AG04450 (cell line): ENCODE measurements at regions not wholly inside any gene's neighbourhood (a gene's known extent, or its start where the extent isn't known, plus 50 kb on each side); places are given as distances from the start of the nearest gene placed in this dataset.

Experiments
- CTCF ChIA-PET: fragments of 300-600, 350-600 bp; formaldehyde crosslinking; extraction: SDS; loops from one replicate; lab custom pipeline; 2022; ENCODE audit warnings: antibody characterized with exemption, inconsistent platforms; lab: Charles Lee
- POLR2A ChIA-PET: fragments of 350-600 bp; formaldehyde crosslinking; extraction: SDS; loops from one replicate; lab custom pipeline; 2021; ENCODE audit warnings: antibody characterized with exemption, inconsistent platforms; lab: Yijun Ruan, JAX
- DNase-seq: peaks from one replicate; pipeline ENCODE4 v3.0.0-alpha.2; 2011; ENCODE audit warnings: low read depth, low spot score
- H3K27ac ChIP-seq: one replicate; pipeline ENCODE4 v1.5.1; 2012; ENCODE audit warnings: low read depth, low read length, control low read depth
- H3K27me3 ChIP-seq: one replicate; pipeline ENCODE4 v1.6.0; 2012; ENCODE audit warnings: low read length; ENCODE audit not compliant: control insufficient read depth, insufficient read depth
- H3K4me3 ChIP-seq: 2 replicates; pipeline ENCODE4 v1.5.1; 2011; ENCODE audit warnings: mild to moderate bottlenecking, low read depth, low read length, control low read depth
- H3K9me3 ChIP-seq: 2 replicates; pipeline ENCODE4 v1.5.1; 2012; ENCODE audit warnings: low read length; ENCODE audit not compliant: control insufficient read depth, insufficient read depth
- CTCF ChIP-seq: IDR thresholded peaks from 2 replicates; pipeline ENCODE4 v1.5.1; 2011; ENCODE audit warnings: low read depth, low read length, control low read depth, inconsistent platforms

GRCh38 chr9:117491491-117491890 is 76.6 kb upstream of the ASTN2 start:
- ChIA-PET POLR2A (no interaction called here), CTCF (no interaction called here)
- TF ChIP-seq CTCF = no peak
- H3K27me3 ChIP-seq = no peaks in the 10 kb centered on the region
- no peak for DNase-seq
- H3K4me3 ChIP-seq = no peak overlapping the region
- no peak overlapping the region for H3K27ac ChIP-seq
- H3K9me3 ChIP-seq = peaks cover 3% of the 10 kb centered on the region; the same call in 1 of the 2 replicates

- no peak overlapping the region for H3K4me3 ChIP-seq
- no peak for TF ChIP-seq CTCF
- CTCF ChIA-PET = no interaction called here
- DNase-seq = no peak
- POLR2A ChIA-PET = no interaction called here
- no peaks in the 10 kb centered on the region for H3K27me3 ChIP-seq
- peaks cover 3% of the 10 kb centered on the region; the same call in 1 of the 2 replicates for H3K9me3 ChIP-seq
- H3K27ac ChIP-seq = no peak overlapping the region
These were observed 75.3 kb upstream of the ASTN2 start for GRCh38 chr9:117490199-117490598.

DNA sequence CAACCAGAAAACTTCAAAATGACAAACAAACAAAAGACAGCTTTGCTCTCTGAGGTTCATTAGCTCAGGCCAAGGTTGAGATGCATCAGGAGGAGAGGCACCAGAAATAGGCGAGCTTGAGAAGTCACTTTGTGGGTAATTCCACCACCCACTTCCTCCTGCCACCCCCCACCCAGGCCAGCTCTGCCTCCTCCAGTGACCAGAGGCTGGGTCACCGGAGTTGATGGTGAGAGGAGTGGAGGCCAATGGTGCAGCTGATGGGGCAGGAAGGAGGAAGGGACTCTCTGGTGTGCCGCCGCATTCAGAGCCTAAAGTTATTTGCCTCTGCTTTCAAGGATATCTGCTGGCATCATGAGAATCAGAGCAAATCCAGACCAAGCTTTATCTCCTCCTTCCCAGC is 73.8 kb upstream of the ASTN2 start:
- CTCF ChIA-PET = no interaction called here
- no peaks in the 10 kb centered on the region for H3K27me3 ChIP-seq
- POLR2A ChIA-PET = no interaction called here

GRCh38 chr9:117487555-117488175 is 72.8 kb upstream of the ASTN2 start:
- no peak overlapping the region for H3K4me3 ChIP-seq
- DNase-seq = no peak
- peaks cover 3% of the 10 kb centered on the region; the same call in 1 of the 2 replicates for H3K9me3 ChIP-seq
- no peaks in the 10 kb centered on the region for H3K27me3 ChIP-seq
- H3K27ac ChIP-seq = no peak overlapping the region
- TF ChIP-seq CTCF = peak; percentile 50
- CTCF ChIA-PET = no interaction called here
- POLR2A ChIA-PET = no interaction called here

More for the DNA sequence above, 73.8 kb upstream of the ASTN2 start:
- no peak overlapping the region for H3K4me3 ChIP-seq
- TF ChIP-seq CTCF = no peak
- no peak for DNase-seq
- peaks cover 3% of the 10 kb centered on the region; the same call in 1 of the 2 replicates for H3K9me3 ChIP-seq
- H3K27ac ChIP-seq = no peak overlapping the region

GRCh38 chr9:117486426-117486825 is 71.6 kb upstream of the ASTN2 start:
- CTCF ChIA-PET = no interaction called here
- POLR2A ChIA-PET = no interaction called here
- Histone ChIP-seq H3K9me3 (peaks cover 3% of the 10 kb centered on the region; the same call in 1 of the 2 replicates), H3K27ac (no peak overlapping the region), H3K4me3 (no peak overlapping the region), H3K27me3 (no peaks in the 10 kb centered on the region)
- no peak for TF ChIP-seq CTCF
- no peak for DNase-seq
